Panc1 (cell line): ENCODE measurements at regions not wholly inside any gene's neighbourhood (a gene's known extent, or its start where the extent isn't known, plus 50 kb on each side); places are given as distances from the start of the nearest gene placed in this dataset.

Experiments used
- ATAC-seq: fragments of 200-7000 bp; cut with Tn5 transposase; 2 replicates; pipeline ENCODE4 v1.9.1; 2020; ENCODE audit warnings: mild to moderate bottlenecking, moderate library complexity
- BruUV-seq: library from RNA; stranded (reverse); fragments of 400-500 nt; replicated peaks from 2 replicates; lab custom pipeline; 2021; lab: Mats Ljungman, UMichigan
- CTCF ChIA-PET: fragments of 300-600 bp; sonication (Branson Sonifier 250); formaldehyde crosslinking; loops from one replicate; lab custom pipeline; 2022; ENCODE audit warnings: antibody characterized with exemption; lab: Charles Lee
- POLR2A ChIA-PET: fragments of 300-600 bp; sonication (Branson Sonifier 250); formaldehyde crosslinking; loops from one replicate; lab custom pipeline; 2022; ENCODE audit warnings: antibody characterized with exemption; lab: Charles Lee
- DNase-seq: peaks from one replicate; pipeline ENCODE4 v3.0.0-alpha.2; 2010; ENCODE audit warnings: low read depth, low spot score
- H3K27ac ChIP-seq: 2 replicates; pipeline ENCODE4 v1.5.1; 2011; ENCODE audit warnings: mild to moderate bottlenecking, low read length, inconsistent platforms
- H3K27me3 ChIP-seq: fragments of 200-500 bp; sonication (Bioruptor generic); 2 replicates; pipeline ENCODE4 v1.6.0; 2014; ENCODE audit warnings: low read length, inconsistent platforms; ENCODE audit not compliant: control insufficient read depth, insufficient read depth
- H3K36me3 ChIP-seq: fragments of 200-500 bp; sonication (Bioruptor generic); 2 replicates; pipeline ENCODE4 v1.5.1; 2014; ENCODE audit warnings: inconsistent platforms, mild to moderate bottlenecking, low read length, moderate library complexity; ENCODE audit not compliant: control insufficient read depth, insufficient read depth
- H3K4me1 ChIP-seq: 2 replicates; pipeline ENCODE4 v1.5.1; 2011; ENCODE audit warnings: inconsistent platforms, mild to moderate bottlenecking, low read length, moderate library complexity; ENCODE audit not compliant: control insufficient read depth, insufficient read depth
- H3K4me3 ChIP-seq, 2 experiments: 2 replicates each; pipeline ENCODE4 v1.5.1; 2011 to 2012; ENCODE audit warnings: low read depth in 2 of 2, low read length in 2 of 2, mild to moderate bottlenecking in 2 of 2, inconsistent platforms in 1 of 2, moderate library complexity in 1 of 2
- H3K9me3 ChIP-seq: fragments of 200-500 bp; sonication (Bioruptor generic); 2 replicates; pipeline ENCODE4 v1.5.1; 2014; ENCODE audit warnings: low read depth, mild to moderate bottlenecking, inconsistent platforms, low read length, moderate library complexity; ENCODE audit not compliant: control insufficient read depth, insufficient read depth
- POLR2AphosphoS5 ChIP-seq: IDR thresholded peaks from 2 replicates; pipeline ENCODE4 v1.6.1; 2012; ENCODE audit warnings: mild to moderate bottlenecking, low read depth, low read length, moderate library complexity
- SIN3A ChIP-seq: IDR thresholded peaks from 2 replicates; pipeline ENCODE4 v1.6.1; 2012; ENCODE audit warnings: low read depth, mild to moderate bottlenecking, low read length, moderate library complexity, borderline replicate concordance; ENCODE audit not compliant: insufficient read depth
- TCF7L2 ChIP-seq: IDR thresholded peaks from 2 replicates; pipeline ENCODE4 v1.6.1; 2011; ENCODE audit warnings: mild to moderate bottlenecking, low read depth, low read length, inconsistent platforms
- in situ Hi-C: cut with HindIII; loops from 2 replicates; pipeline ENCODE4 v1.10.0; 2016; ENCODE audit warnings: low sequenced_read_pairs, low pct_unique_long_range_greater_than_20kb
- intact Hi-C: fragments of 100-400 bp; cut with micrococcal nuclease; formaldehyde crosslinking; loops from one replicate; pipeline ENCODE4 v1.10.0; 2022; ENCODE audit not compliant: unreplicated experiment
- TF ChIP-seq, protein P1 (sequence below), 2 experiments: IDR thresholded peaks; 2 replicates each; pipeline ENCODE4 v1.6.1; 2011 to 2012; ENCODE audit warnings: low read depth in 2 of 2, control low read depth in 1 of 2, low read length in 1 of 2, mild to moderate bottlenecking in 1 of 2, moderate library complexity in 1 of 2; ENCODE audit not compliant: insufficient read depth in 1 of 2
- TF ChIP-seq, protein P2 (sequence below): fragments of 450-650 bp; IDR thresholded peaks from 2 replicates; pipeline ENCODE4 v1.5.1; 2017; ENCODE audit warnings: mild to moderate bottlenecking

DNA sequence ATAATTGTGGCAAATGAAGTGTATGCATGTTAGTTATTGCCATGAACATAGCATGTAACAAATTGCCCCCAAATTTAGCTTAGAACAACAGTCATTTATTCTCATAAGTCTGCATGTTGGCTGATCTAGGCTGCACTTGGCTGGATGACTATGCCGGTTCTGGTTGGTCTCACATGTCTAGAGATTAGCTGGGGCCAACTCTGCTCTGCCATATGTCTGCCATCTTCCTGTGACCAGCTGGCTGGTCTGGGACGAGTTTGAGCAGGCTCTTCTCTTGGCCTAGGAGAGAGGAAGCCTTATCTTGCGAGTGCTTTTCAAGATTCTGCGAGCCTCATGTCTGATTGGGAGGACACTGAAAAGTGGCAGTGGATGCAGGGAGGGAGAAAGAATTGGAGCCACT lies 198.3 kb upstream of the FAM78B start:
- in situ Hi-C loops, result no loop called here
- TF ChIP-seq POLR2AphosphoS5, result no peak
- TF ChIP-seq, protein P1, sequence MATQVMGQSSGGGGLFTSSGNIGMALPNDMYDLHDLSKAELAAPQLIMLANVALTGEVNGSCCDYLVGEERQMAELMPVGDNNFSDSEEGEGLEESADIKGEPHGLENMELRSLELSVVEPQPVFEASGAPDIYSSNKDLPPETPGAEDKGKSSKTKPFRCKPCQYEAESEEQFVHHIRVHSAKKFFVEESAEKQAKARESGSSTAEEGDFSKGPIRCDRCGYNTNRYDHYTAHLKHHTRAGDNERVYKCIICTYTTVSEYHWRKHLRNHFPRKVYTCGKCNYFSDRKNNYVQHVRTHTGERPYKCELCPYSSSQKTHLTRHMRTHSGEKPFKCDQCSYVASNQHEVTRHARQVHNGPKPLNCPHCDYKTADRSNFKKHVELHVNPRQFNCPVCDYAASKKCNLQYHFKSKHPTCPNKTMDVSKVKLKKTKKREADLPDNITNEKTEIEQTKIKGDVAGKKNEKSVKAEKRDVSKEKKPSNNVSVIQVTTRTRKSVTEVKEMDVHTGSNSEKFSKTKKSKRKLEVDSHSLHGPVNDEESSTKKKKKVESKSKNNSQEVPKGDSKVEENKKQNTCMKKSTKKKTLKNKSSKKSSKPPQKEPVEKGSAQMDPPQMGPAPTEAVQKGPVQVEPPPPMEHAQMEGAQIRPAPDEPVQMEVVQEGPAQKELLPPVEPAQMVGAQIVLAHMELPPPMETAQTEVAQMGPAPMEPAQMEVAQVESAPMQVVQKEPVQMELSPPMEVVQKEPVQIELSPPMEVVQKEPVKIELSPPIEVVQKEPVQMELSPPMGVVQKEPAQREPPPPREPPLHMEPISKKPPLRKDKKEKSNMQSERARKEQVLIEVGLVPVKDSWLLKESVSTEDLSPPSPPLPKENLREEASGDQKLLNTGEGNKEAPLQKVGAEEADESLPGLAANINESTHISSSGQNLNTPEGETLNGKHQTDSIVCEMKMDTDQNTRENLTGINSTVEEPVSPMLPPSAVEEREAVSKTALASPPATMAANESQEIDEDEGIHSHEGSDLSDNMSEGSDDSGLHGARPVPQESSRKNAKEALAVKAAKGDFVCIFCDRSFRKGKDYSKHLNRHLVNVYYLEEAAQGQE (IDR thresholded peaks at IDR 0.05; ENCODE audit: insufficient read depth in 1 of 2, low read depth in 2 of 2, low read length in 1 of 2), result no peak
- no peak for TF ChIP-seq TCF7L2
- no peak for TF ChIP-seq SIN3A
- BruUV-seq, result no TSS peak
- H3K4me3 ChIP-seq, result no peak overlapping the region
- POLR2A ChIA-PET, result no interaction called here
- H3K27me3 ChIP-seq, result no peaks in the 10 kb centered on the region
- no peak for ATAC-seq
- CTCF ChIA-PET, result no interaction called here
- no peaks in the 10 kb centered on the region for H3K9me3 ChIP-seq
- intact Hi-C loops, result no loop called here
- no peak for DNase-seq
- no peaks in the 10 kb centered on the region for H3K4me1 ChIP-seq
- H3K27ac ChIP-seq, result no peak overlapping the region
- H3K36me3 ChIP-seq, result no peaks in the 10 kb centered on the region

DNA sequence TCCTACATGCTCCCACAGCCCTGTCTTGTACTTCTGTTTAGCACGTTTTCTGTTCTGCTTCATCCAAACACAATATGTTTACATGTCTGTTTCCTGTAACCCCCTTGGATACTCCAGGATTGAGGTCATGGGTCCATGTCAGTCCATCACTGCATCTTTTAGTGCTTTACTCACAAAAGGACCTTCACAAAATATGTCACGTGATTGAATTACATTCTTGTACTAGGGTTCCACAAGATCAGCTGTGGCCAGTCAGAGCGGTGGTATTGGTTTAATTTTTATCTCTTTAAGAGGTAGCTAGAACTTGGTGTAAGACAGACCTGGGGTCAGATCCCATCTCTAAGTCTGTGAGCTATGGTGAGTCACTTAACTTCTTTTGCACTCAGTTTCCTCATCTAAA lies 201.2 kb upstream of the FAM78B start:
- H3K27me3 ChIP-seq, result no peaks in the 10 kb centered on the region
- intact Hi-C loops, result no loop called here
- POLR2A ChIA-PET, result no interaction called here
- in situ Hi-C loops, result no loop called here
- no peaks in the 10 kb centered on the region for H3K9me3 ChIP-seq
- CTCF ChIA-PET, result no interaction called here
- no peak for ATAC-seq
- H3K4me1 ChIP-seq, result no peaks in the 10 kb centered on the region
- no peak overlapping the region for H3K27ac ChIP-seq
- TF ChIP-seq POLR2AphosphoS5 (no peak), SIN3A (no peak), TCF7L2 (no peak)
- TF ChIP-seq, protein P1 (IDR thresholded peaks at IDR 0.05; ENCODE audit: insufficient read depth in 1 of 2, low read depth in 2 of 2, low read length in 1 of 2), result no peak
- TF ChIP-seq, protein P2, sequence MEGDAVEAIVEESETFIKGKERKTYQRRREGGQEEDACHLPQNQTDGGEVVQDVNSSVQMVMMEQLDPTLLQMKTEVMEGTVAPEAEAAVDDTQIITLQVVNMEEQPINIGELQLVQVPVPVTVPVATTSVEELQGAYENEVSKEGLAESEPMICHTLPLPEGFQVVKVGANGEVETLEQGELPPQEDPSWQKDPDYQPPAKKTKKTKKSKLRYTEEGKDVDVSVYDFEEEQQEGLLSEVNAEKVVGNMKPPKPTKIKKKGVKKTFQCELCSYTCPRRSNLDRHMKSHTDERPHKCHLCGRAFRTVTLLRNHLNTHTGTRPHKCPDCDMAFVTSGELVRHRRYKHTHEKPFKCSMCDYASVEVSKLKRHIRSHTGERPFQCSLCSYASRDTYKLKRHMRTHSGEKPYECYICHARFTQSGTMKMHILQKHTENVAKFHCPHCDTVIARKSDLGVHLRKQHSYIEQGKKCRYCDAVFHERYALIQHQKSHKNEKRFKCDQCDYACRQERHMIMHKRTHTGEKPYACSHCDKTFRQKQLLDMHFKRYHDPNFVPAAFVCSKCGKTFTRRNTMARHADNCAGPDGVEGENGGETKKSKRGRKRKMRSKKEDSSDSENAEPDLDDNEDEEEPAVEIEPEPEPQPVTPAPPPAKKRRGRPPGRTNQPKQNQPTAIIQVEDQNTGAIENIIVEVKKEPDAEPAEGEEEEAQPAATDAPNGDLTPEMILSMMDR, result no peak
- no peak for DNase-seq
- BruUV-seq, result no TSS peak
- no peaks in the 10 kb centered on the region for H3K36me3 ChIP-seq
- no peak overlapping the region for H3K4me3 ChIP-seq
